OCI-LY7 (cell line): ENCODE measurements at regions not wholly inside any gene's neighbourhood (a gene's known extent, or its start where the extent isn't known, plus 50 kb on each side); places are given as distances from the start of the nearest gene placed in this dataset.
"Not testable (repeated sequence)": the region's sequence is repeated elsewhere in the genome, so short reads cannot be mapped to it uniquely, and the experiment has no call there.

ENCODE experiments used
- BruUV-seq: library from RNA; stranded (reverse); fragments of 400-500 nt; replicated peaks from 2 replicates; lab custom pipeline; 2021; lab: Mats Ljungman, UMichigan
- CTCF ChIA-PET: fragments of 300-600 bp; sonication (Branson Sonifier 250); formaldehyde crosslinking; loops from one replicate; lab custom pipeline; 2022; ENCODE audit warnings: antibody characterized with exemption; ENCODE audit not compliant: unreplicated experiment; lab: Charles Lee
- POLR2A ChIA-PET: fragments of 300-600 bp; sonication (Branson Sonifier 250); formaldehyde crosslinking; loops from one replicate; lab custom pipeline; 2022; ENCODE audit warnings: antibody characterized with exemption; lab: Charles Lee
- DNase-seq: peaks from one replicate; pipeline ENCODE4 v3.0.0-alpha.2; 2015; ENCODE audit warnings: low spot score
- H2AFZ ChIP-seq: fragments of 200-600 bp; sonication (generic), shearing (Covaris generic); 2 replicates; pipeline ENCODE4 v1.6.1; 2014; ENCODE audit warnings: mild to moderate bottlenecking, antibody characterized with exemption, low read length, moderate library complexity
- H3K27ac ChIP-seq: fragments of 200-600 bp; sonication (generic); 2 replicates; pipeline ENCODE4 v1.5.1; 2014; ENCODE audit warnings: mixed run types, low read depth, mild to moderate bottlenecking, moderate library complexity, low read length, inconsistent platforms; ENCODE audit not compliant: poor library complexity, severe bottlenecking
- H3K36me3 ChIP-seq: fragments of 200-600 bp; sonication (generic); 2 replicates; pipeline ENCODE4 v1.6.1; 2014; ENCODE audit warnings: mild to moderate bottlenecking, antibody characterized with exemption, low read length, moderate library complexity, mixed read lengths; ENCODE audit not compliant: insufficient read depth
- H3K4me1 ChIP-seq: fragments of 200-600 bp; sonication (generic); 2 replicates; pipeline ENCODE4 v1.5.1; 2014; ENCODE audit warnings: mild to moderate bottlenecking, low read length; ENCODE audit not compliant: insufficient read depth, poor library complexity, severe bottlenecking
- H3K4me2 ChIP-seq: fragments of 200-600 bp; sonication (generic); 2 replicates; pipeline ENCODE4 v1.6.1; 2014; ENCODE audit warnings: mild to moderate bottlenecking, low read length
- H3K4me3 ChIP-seq: fragments of 200-600 bp; sonication (generic); 2 replicates; pipeline ENCODE4 v1.5.1; 2014; ENCODE audit warnings: mild to moderate bottlenecking, low read depth, low read length; ENCODE audit not compliant: poor library complexity, severe bottlenecking
- H3K79me2 ChIP-seq: fragments of 200-600 bp; sonication (generic); 2 replicates; pipeline ENCODE4 v1.6.1; 2016; ENCODE audit warnings: low read depth, mild to moderate bottlenecking, low read length, moderate library complexity, mixed read lengths; ENCODE audit not compliant: insufficient read depth
- H3K9me2 ChIP-seq: fragments of 200-600 bp; sonication (generic); 2 replicates; pipeline ENCODE4 v1.6.1; 2016; ENCODE audit warnings: mild to moderate bottlenecking, low read length, mixed read lengths; ENCODE audit not compliant: insufficient read depth
- H3K9me3 ChIP-seq: fragments of 200-600 bp; sonication (generic); 2 replicates; pipeline ENCODE4 v1.6.1; 2014; ENCODE audit warnings: mild to moderate bottlenecking, mixed run types, low read length, mixed read lengths
- H4K20me1 ChIP-seq: fragments of 200-600 bp; sonication (generic); 2 replicates; pipeline ENCODE4 v1.6.1; 2014; ENCODE audit warnings: mild to moderate bottlenecking, antibody characterized with exemption, low read length, moderate library complexity, mixed read lengths; ENCODE audit not compliant: insufficient read depth
- EZH2phosphoT487 ChIP-seq: fragments of 200-600 bp; sonication (generic); IDR thresholded peaks from 2 replicates; pipeline ENCODE4 v1.6.1; 2018; ENCODE audit warnings: low read depth, borderline replicate concordance, mild to moderate bottlenecking, mixed run types, antibody characterized with exemption, low read length, moderate library complexity, mixed read lengths
- intact Hi-C: fragments of 100-400 bp; cut with micrococcal nuclease; formaldehyde crosslinking; loops from one replicate; pipeline ENCODE4 v1.10.0; 2022; ENCODE audit not compliant: unreplicated experiment
- TF ChIP-seq, protein P1 (sequence below): fragments of 200-600 bp; sonication (generic); conservative IDR thresholded peaks from 2 replicates; pipeline ENCODE4 v1.5.1; 2014; ENCODE audit warnings: mild to moderate bottlenecking, antibody characterized with exemption, low read length, moderate library complexity, mixed read lengths

DNA sequence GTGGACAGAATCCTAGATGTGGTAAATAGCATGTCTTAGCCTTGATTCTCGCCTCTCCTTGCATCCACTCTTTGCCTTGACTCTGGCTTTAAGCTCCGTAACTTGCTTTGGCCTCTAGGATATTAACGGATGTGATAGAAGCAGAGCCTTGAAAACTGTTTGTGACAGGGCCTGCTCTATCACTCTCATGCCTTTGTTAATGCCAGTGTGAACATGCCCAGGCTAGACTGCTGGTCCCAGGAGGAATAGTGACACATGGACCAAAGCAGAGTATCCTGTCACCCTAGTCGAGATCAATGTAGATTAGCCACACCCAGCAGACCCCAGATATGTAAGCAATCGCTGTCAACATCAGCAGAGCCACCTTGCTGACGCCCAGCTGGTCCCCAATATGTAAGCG, 109.9 kb upstream of the C9orf72 start:
- Histone ChIP-seq H4K20me1 (no peaks in the 10 kb centered on the region), H3K79me2 (no peaks in the 10 kb centered on the region), H3K27ac (no peak overlapping the region), H3K36me3 (no peaks in the 10 kb centered on the region), H3K4me1 (no peaks in the 10 kb centered on the region), H3K9me3 (no peaks in the 10 kb centered on the region), H2AFZ (no peak overlapping the region), H3K4me3 (no peak overlapping the region), H3K9me2 (no peaks in the 10 kb centered on the region), H3K4me2 (no peak overlapping the region)
- POLR2A ChIA-PET, result no interaction called here
- no peak for DNase-seq
- no TSS peak for BruUV-seq
- CTCF ChIA-PET, result no interaction called here
- intact Hi-C loops, result no loop called here
- TF ChIP-seq EZH2phosphoT487, result no peak
- TF ChIP-seq, protein P1, sequence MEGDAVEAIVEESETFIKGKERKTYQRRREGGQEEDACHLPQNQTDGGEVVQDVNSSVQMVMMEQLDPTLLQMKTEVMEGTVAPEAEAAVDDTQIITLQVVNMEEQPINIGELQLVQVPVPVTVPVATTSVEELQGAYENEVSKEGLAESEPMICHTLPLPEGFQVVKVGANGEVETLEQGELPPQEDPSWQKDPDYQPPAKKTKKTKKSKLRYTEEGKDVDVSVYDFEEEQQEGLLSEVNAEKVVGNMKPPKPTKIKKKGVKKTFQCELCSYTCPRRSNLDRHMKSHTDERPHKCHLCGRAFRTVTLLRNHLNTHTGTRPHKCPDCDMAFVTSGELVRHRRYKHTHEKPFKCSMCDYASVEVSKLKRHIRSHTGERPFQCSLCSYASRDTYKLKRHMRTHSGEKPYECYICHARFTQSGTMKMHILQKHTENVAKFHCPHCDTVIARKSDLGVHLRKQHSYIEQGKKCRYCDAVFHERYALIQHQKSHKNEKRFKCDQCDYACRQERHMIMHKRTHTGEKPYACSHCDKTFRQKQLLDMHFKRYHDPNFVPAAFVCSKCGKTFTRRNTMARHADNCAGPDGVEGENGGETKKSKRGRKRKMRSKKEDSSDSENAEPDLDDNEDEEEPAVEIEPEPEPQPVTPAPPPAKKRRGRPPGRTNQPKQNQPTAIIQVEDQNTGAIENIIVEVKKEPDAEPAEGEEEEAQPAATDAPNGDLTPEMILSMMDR, result no peak

DNA sequence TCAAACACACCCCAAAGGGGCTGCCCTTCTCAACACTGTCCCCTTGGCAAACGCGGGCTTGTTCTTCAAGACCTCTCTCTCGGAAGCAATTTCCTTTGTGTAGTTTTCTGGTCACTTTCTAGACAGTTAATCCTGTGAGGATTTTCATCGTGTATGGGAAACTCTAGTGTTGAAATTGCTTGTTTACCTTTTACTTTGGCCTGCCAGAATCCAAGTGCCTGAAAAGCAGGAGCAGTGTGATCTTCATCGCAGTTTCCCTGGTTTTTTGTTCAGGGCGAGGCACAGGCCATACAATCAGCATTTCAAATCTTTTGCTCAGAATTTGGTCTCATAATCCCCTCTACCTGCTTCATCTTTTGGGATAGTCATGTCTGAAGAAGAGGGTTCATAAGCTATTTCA, 115.7 kb upstream of the C9orf72 start:
- Histone ChIP-seq H3K4me2 (no peak overlapping the region), H3K4me1 (no peaks in the 10 kb centered on the region), H2AFZ (no peak overlapping the region), H3K27ac (no peak overlapping the region), H3K9me2 (no peaks in the 10 kb centered on the region), H4K20me1 (no peaks in the 10 kb centered on the region), H3K36me3 (no peaks in the 10 kb centered on the region), H3K4me3 (no peak overlapping the region), H3K79me2 (no peaks in the 10 kb centered on the region), H3K9me3 (no peaks in the 10 kb centered on the region)
- DNase-seq, result no peak
- no TSS peak for BruUV-seq
- TF ChIP-seq, protein P1, result no peak
- CTCF ChIA-PET, result no interaction called here
- POLR2A ChIA-PET, result no interaction called here
- intact Hi-C loops, result no loop called here

DNA sequence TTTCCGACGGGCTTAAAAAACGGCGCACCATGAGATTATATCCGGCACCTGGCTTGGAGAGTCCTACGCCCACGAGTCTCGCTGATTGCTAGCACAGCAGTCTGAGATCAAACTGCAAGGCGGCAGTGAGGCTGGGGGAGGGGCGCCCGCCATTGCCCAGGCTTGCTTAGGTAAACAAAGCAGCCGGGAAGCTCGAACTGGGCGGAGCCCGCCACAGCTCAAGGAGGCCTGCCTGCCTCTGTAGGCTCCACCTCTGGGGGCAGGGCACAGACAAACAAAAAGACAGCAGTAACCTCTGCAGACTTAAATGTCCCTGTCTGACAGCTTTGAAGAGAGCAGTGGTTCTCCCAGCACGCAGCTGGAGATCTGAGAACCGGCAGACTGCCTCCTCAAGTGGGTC, 117.5 kb upstream of the C9orf72 start:
- H4K20me1 ChIP-seq, DNase-seq, intact Hi-C loops, H3K4me3 ChIP-seq, CTCF ChIA-PET, H3K27ac ChIP-seq, H3K4me2 ChIP-seq, H3K9me2 ChIP-seq, H3K79me2 ChIP-seq, H3K36me3 ChIP-seq, H3K4me1 ChIP-seq, BruUV-seq, H3K9me3 ChIP-seq, H2AFZ ChIP-seq: not testable (repeated sequence)
- POLR2A ChIA-PET, result interaction anchor here (1.0 kb wide), 1 partner anchor 14 kb away, joined by 4 read pairs; no protein-coding TSS in a partner anchor
